ENCODE measurements at regions not wholly inside any gene's neighbourhood (a gene's known extent, or its start where the extent isn't known, plus 50 kb on each side); places are given as distances from the start of the nearest gene placed in this dataset.
"Not testable (repeated sequence)": the region's sequence is repeated elsewhere in the genome, so short reads cannot be mapped to it uniquely, and the experiment has no call there.

DNA sequence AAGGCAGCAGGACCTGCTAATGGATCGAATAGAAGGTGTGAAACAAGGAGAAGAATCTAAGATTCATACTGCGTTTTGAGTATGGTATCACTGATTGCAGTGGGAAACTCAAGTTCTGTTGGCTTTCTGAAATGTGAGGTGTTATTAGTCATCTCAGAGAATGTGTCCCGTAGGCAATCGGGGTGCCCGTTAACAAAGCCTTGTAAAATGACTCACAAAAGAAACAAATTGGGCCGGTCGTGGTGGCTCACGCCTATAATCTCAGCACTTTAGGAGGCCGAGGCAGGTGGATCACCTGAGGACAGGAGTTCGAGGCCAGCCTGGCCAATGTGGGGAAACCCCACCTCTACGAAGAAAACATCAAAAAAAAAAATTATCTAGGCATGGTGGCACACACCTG, 118.2 kb upstream of the C7orf33 start:
- DNase-seq (ENCODE audit: low spot score) = no peak

DNA sequence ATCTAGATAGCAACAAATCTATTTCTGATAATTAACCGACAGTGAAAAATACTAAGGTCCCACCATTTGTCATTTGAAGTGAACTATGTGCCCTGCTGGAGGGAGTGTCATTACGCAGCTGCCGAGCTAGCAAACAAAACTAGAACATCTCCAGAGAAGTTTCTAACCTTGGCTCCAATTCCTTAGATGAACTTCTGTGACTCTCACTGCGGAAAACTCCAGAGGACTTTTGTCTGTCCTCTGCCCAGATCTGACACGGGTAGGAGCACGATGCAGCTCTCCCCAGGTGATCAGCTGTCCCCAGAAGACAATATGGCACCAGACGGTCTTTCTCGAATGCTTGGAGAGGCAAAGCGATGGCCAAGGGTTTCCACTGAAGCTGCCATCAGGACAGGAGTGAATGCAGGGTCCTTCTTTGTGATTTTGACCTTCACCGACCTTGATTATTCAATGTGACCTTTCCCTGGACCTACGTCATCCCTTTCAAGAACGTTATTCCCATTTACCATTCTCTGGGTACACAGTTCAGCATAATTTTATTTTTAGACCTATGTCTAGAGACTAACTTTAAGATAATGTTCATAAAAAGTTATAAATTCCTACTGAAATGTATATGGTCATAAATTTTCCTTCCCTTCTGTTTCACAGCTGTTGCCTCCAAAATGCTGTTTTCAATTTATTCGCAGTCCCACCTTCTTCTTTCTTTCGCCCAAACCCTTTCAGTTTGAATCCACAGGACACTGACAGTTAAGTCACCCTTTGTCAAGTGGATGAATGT, 116.7 kb upstream of the C7orf33 start:
- DNase-seq (ENCODE audit: low spot score) = no peak

DNA sequence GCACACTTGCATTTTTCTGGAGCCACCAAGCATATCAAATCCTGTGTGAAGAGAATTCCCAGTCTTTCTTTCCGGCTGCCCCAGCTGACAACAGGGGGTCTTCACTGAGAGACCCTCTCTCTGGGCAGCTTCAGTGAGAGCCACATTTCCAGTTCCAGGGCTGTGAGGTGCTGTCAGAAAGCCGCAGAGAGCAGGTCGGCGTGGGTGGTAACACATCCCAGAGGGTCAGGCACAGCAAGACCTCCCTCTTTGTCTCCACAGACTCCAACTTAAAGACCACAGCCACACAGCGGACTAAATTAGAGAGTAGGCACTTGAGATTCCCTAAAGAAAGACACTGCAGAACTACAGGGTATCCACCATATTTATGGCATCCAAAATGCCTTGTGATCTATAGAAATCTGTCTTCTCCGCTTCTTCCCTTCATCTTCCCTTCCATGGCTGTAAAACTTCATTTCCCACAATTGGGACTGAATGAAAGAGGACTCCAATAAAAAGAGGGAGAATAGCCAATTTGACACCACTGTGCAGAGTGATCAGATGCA, 116.0 kb upstream of the C7orf33 start:
- DNase-seq (ENCODE audit: low spot score) = no peak

DNA sequence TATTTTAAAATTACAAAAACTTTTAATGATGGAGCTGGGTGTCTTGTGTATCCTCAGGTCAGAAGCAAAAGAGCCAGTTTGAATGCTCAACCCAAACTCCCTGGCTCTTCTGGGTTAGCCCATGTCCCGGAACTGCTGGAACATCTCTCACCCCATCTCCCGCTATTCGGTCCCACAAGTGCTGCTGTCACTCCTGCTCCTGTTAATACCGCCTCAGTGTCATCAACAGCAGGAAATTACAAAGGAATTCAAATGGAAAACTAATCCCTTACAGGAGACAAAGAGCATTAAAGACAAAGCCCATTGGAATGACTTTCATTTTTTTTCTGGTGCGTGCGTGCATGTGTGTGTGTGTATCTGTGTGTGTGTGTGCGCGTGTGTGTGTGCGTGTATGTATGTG, 112.0 kb upstream of the C7orf33 start:
- no peak for DNase-seq (ENCODE audit: low spot score)

DNA sequence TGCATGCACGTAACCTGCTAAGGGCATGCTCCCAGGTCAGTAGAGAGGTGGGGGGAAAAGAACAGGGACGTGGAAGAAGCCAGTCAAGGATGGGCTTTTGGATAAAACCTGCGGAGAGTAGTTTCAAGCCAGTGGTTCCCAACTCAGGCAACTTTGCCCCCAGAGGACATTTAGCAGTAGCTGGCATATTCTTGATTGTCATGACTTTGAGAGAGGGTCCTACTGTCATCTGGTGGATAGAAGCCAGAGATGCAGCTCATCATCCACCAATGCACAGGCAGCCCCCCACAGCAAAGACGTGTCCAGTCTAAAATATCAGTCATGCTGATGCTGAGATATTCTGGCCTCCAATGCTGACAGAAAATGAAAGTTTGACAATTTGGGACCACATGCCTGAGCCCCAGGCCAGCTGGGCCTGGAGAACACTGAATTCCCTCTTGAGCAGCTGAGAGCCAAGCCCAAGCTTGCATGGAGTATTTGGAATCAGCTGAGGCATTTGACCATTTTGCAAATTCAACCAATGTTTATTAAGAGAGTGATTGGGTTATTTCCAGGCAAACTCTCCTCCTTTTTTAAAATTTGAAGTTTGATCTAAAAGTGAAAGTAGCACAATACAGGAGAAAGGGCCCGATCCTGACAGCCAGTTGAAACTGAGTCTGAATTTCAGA, 110.0 kb upstream of the C7orf33 start:
- no peak for DNase-seq (ENCODE audit: low spot score)

DNA sequence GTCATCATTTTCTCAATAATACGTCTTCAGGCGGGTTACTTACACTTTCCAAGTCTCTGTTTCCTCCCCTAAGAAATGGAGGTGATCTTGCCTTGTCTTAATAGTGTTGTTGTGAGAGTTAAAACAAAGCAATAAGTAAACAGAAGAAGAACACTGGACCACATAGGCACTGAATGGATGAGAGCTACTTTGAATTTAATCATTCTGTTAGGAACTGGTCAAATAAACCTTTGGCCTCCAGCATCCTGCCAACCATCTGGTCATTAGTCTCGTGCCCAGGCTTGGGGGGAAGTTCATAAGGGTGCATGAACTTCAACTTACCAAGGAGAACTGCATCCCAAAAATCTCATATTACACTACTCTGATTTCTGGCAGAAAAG, 109.4 kb upstream of the C7orf33 start:
- DNase-seq (ENCODE audit: low spot score) = no peak

DNA sequence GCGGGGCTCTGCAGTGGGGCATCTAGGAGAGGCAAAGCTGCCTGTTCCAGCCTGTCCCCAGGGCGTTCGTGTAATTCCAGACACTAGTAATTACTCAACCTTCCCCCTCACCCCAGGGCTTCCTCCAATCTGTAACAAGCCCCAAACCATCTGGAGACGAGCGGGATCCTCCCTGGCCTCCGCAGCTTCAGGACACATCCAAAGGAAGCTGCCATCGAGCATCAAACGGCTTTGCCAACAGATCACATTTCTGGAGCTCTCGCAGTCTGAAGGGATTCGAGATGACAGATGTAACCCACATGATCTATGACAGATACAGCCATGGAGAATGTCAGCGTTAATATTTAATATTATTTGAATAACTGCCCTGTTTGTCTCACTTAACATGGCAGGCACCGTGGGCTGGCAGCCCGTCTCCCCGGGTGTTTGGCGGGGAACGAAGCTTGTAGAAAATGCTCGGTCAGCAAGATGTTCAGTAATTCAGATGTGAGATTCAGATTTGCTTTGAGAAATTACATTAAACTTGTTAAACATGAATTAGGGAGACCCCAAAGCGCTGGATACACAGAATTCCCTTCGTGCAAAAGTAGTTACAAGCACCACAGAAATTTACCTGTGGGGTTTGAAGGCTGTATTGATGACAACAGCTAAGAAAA, 108.5 kb upstream of the C7orf33 start:
- no peak for DNase-seq (ENCODE audit: low spot score)

DNA sequence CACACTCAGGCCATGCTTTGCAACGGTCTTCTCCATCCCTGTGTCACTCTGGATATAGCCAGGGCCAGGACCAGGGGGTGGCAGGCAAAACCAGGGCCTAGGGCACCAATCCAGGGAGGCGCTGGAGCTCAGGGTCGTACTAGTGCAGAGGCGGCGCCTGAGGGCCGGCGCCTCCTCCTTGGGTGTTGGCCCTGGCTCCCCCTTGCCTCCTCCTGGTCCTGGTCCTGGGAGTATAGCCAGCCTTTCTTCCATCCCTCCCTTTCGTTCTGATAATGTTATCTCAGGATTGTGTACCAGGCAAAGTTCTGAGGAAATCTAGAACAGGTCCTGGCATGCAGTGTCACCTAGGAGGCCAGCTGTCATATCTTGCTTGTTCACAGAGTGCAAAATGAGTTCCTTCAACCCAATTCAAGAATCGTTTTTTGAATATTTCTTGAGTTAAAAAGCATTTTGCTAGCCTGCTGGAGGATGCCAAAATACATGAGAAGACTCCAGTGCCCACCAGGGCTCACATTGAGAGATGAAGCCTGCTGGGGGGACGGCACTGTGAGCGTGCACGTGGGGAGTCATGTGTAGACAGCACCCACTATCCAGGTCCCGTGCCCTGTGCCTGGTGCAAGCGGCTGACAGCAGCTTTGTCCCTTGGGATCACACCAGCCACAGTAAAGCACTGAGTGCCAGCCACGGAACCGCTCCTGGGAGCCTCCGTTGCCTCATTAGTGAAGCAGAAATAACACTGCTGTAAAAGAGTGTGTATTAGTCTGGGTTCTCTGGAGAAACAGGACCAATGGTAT, 106.9 kb upstream of the C7orf33 start:
- no peak for DNase-seq (ENCODE audit: low spot score)

DNA sequence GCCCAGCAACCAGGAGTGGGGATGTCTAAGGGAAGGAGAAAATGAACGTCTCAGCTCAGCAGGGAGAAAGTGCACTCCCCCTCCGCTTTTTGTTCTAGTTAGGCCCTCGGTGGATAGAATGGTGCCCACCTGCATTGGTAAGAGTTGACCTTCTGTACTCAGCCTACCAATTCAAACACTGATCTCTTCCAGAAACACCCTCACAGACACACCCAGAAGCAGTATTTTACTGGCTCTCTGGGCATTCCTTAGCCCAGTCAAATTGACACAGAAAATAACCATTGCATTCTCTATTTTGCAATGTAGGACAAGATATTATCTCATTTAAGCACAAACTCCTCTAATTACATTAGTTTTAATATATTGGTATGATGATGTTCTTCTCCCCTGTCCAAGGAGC, 106.1 kb upstream of the C7orf33 start:
- DNase-seq (ENCODE audit: low spot score) = no peak

DNA sequence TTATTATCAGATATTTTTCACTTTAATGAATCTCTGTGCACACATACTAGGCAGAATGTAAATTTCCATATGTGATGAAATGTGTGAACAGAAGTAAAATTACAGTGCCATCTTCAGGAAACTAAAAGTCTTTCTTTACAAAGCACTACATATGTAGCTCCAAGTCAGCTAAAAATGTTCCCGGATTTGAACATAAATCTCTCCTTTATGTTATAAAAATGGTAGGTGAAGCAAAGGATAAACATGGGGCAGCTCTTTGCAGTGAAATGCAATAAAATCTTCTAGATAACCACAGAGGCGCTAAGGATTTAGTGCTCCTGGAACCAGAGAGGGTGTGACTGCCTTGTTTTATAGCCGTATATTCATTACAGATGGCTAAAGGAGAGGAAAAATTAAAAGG, 104.9 kb upstream of the C7orf33 start:
- no peak for DNase-seq (ENCODE audit: low spot score)

DNA sequence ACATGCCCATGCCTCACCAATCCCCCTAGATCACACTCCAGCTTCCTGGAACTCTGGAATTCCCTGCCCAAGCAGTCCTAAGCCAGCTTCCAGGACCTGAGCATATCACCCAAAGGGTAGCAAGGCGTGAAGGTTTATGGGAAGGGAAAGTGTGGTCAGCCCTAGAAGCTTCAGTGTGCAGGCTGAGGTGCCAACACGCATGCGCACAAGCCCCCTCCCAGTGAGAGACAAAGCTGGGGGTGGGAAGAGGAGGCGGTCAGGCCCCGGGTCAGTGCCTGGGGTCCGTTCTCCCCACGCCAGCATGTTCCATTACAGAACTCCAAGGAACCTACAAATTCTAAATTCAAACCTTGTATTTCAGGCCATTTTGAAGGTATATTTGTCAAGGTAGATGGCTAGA, 103.6 kb upstream of the C7orf33 start:
- DNase-seq (ENCODE audit: low spot score) = no peak

DNA sequence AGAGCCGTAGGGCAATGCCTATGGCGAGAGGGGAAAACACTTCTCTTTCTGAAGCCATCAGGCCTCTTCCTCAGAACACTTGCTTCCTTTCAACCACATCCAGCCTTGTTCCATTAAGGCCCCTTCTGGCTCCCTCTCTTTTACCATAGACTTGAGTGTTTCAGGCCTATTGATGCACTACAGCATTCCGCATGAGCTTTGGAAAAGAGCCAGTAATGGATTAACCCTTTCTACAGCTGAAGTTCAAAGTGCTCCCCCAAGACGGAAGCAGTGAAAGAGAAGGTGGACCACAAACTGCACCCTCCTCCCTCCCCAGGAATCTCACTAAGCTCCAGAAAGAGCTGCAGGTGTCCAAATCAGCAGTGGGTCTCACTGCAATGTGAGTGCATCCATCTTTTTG, 102.7 kb upstream of the C7orf33 start:
- DNase-seq (ENCODE audit: low spot score) = no peak

DNA sequence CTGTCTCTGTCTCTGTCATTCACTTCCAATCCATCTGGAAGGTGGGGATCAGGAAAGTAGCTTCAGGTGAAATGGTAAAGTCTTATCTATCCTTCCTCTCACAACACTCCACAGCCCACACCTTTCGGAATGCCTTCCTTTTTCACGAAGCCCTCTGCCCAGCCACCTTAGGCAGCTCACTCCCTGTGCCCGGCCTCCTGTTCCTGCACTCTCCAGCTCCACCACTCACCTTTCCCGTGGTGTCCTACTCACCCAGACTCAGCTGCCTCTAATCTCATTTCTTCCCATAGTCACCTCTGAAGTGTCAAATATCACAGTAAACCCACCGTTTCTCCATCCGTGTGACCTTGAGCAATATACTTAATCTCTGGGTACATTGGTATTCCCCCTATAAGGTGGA, 100.9 kb upstream of the C7orf33 start:
- DNase-seq (ENCODE audit: low spot score) = no peak

DNA sequence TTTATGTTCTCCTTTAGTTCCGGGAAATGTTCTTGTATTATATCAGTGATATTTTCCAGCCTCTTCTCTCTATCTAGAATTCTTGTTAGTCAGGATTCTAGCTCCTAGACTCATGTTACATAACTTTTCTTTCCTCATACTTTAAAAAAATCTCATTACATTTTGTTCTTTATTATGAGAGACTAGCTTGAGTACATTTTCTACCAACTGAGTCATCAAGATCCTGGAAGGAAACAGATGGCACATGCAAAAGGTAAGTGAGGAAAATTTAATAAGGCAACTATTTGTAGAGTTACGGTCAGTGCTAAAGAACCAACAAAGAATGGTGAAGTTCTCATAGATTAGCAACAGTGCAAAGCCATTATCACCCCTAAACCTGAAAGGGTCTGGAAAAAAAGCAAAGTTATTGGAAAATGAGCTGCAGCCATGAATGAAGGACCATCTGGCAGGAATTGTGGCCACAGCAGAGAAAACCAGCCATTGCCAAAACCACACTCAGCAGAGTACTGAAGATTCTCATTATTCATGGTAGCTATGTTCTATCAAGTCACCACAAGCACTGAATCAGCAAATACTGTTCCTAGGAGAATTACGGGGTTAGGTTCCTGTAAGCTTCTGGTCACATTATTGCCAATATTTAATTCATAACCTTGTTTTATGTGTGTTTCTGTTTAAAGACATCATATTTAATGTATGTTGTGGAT, 98.3 kb upstream of the C7orf33 start:
- DNase-seq (ENCODE audit: low spot score) = no peak

DNA sequence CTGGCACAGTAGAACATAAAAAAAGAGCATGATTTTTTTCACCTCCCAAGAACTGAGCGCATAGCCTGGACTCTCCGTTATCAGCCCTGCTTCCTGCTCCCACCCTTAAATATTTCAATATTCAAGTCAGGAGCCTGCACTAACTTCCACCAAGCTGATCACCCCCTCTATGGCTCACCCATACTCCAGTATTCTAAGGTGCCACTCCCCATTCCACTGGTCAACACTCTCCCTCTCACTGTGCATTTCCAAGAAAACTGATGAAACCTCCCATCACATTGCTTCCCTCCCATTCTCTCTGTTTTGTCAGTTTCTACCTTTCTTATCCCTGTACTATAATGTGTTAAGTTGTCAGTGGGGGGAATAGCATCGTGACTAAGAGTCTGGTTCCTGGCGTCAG, 95.0 kb upstream of the C7orf33 start:
- no peak for DNase-seq (ENCODE audit: low spot score)

DNA sequence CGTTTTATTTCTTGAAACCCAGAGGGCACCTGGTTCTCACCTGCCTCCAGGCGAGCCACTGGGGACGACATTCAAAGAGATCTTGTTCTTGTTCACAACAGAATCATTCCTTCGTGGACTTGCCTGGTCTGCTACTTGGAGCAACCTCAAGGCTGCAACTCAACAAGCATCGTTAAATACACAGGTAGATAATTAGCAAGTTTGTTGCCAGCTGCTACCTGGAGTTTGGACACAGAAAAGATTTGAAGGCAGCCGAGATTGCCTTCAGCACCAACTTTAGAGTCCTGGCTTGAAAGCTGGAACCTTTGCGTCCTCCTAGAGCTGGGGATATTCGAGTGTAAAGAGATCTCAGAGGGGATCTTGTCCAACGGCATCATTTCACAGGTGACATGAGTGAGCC, 89.6 kb upstream of the C7orf33 start:
- no peak for DNase-seq (ENCODE audit: low spot score)

DNA sequence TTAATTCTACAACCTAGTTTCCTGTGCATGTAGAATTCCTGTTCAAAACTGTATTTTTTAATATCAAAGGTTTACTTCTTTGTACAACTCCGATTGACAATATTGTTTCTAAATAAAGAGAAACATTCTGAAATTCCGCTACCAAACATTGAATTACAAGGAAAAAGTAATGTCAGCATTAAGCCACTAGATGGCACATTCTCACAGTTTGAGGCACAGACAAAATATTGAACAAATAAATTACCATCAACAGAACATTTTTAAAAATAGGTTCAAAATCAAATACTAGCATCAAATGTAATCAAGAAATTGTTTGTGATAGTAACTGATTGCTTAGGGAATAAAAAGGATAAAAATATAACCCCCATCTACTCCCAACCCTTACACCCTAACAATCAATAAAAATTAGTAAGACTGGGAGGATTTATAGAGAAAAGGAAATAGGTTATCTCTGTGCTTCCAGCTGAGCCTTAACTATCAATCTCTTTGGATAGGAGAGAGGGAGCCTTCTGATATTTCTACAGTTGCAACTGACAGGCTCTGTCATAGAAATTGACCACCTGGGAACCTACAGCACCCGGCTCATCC, 86.6 kb upstream of the C7orf33 start:
- peak; percentile 24 for DNase-seq (ENCODE audit: low spot score)

DNA sequence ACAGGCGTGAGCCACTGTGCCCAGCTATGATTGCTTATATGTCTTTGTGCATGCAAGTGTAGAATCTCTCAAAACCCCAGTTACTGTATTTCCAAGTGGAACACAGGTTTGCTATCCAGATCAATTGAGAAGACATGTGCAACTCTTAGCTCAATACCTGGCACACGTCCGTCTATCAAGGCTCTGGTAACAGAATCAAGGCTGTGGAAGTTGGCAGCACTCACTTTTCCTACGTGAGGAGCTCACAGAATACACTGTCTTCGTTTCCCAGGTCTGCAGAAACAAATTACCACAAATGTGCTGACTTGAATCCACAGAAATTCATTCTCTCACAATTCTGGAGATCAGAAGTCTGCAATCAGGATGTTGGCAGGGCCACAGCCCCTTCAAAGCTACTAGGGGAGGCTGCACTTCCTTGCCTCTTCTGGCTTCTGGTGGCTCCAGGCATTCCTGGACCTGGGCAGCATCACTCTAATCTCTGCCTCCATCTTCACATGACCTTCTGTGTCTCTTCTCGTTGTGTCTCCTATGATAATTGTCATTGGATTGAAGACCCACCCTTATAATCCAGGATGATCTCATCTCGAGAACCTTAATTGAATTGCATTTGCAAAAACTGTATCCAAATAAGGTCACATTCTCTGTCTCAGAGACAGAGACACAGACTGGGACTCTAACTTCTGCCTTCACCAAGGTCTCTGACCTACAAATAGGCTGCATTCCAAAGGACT, 84.8 kb upstream of the C7orf33 start:
- DNase-seq (ENCODE audit: low spot score) = no peak

DNA sequence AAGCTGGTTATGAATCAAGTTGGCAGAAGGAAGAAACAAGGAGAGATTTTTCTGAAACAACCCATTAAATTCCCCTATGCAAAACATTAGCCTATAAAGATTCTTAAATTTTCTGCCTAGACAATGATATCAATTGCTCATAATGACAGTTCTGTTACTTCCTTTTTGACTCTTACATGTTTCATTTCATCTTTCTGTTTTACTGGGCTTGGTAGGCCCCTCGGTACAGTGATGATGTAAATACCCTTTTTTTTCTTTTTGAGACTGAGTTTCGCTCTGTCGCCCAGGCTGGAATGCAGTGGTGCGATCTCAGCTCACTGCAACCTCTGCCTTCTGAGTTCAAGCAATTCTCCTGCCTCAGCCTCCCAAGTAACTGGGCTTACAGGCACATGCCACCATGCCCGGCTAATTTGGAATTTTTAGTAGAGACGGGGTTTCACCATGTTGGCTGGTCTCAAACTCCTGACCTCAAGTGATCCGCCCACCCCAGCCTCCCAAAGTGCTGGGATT, 83.4 kb upstream of the C7orf33 start:
- DNase-seq (ENCODE audit: low spot score) = not testable (repeated sequence)

DNA sequence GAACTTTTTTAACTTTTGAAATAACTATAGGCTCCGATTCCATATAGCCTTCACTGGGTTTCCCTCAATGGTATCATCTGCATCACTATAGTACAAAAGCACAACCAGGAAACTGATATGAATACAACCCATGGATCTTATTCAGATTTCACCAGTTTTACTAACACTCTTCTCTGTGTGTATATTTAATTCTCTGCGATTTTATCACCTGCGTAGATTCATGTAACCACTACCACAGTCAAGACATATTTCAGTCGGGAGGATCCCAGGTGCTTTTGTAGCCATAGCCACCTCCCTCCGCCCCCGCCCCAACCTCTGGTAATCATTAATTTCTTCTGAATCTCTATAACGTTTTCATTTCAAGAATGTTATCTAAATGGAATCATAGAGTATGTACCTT, 82.8 kb upstream of the C7orf33 start:
- DNase-seq (ENCODE audit: low spot score) = no peak
